HG03060 (cell line): ENCODE measurements at regions not wholly inside any gene's neighbourhood (a gene's known extent, or its start where the extent isn't known, plus 50 kb on each side); places are given as distances from the start of the nearest gene placed in this dataset.
"Not testable (repeated sequence)": the region's sequence is repeated elsewhere in the genome, so short reads cannot be mapped to it uniquely, and the experiment has no call there.

ENCODE experiments used
- ATAC-seq: cut with Tn5 transposase; IDR thresholded peaks from one replicate; pipeline ENCODE4 v1.9.1; 2021; ENCODE audit warnings: low read depth, moderate number of reproducible peaks; ENCODE audit not compliant: unreplicated experiment

DNA sequence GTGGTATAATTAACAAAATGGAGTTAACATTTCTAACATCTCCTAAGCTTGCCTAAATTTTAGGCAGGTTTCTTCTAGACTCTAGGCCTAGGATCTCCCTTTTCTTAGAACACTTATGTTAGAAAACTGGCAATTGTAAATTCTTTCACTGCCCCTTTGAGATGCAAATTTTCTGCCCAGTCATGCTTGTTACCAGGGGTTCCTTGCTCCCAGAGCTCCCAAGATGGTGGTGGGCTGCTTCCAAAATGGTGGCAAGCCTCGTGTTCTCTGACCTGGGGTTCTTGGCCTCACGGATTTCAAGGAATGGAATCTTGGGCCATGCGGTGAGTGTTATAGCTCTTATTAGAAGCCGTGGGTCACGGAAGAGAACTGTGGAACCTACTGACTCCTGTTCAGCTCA is 1361.4 kb downstream of the NCAM2 start:
- ATAC-seq: not testable (repeated sequence)

DNA sequence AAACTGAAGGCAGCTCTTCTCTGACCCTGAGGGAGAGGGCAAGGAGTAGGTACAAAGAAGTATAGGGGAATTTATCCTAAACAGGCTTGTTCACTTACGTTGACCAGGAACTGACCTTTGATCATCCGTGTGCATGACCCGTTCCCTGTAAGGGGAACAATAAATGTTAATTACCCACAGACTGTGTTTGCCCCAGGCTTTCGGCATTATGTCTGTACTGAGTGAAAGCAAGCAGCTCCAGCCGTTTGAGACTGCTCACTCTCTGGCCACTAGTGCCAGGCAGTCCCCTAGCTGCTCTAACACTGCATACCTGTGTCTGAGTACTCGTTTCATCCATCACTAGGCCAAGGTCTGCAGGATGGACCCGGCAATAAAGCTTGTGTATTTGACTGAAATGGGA is 1365.3 kb downstream of the NCAM2 start:
- no peak for ATAC-seq

DNA sequence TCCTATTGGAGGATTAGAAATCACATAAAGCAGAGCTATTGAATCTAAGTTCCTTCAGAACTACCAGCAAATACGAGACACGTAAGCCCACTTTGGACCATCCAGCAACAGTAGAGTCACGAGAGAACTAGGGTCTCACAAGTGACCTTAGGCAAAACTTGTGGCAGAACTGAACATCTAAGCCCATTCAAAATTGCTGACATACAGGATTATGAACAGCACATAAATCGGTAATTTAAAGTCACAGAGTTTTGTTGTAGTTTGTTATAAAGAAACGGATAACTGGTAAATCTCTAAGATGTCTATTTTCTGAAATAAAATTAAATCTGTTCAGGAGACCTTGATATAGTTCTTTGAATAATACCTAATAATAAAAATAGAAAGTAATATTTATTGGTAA is 1366.0 kb downstream of the NCAM2 start:
- ATAC-seq: no peak

DNA sequence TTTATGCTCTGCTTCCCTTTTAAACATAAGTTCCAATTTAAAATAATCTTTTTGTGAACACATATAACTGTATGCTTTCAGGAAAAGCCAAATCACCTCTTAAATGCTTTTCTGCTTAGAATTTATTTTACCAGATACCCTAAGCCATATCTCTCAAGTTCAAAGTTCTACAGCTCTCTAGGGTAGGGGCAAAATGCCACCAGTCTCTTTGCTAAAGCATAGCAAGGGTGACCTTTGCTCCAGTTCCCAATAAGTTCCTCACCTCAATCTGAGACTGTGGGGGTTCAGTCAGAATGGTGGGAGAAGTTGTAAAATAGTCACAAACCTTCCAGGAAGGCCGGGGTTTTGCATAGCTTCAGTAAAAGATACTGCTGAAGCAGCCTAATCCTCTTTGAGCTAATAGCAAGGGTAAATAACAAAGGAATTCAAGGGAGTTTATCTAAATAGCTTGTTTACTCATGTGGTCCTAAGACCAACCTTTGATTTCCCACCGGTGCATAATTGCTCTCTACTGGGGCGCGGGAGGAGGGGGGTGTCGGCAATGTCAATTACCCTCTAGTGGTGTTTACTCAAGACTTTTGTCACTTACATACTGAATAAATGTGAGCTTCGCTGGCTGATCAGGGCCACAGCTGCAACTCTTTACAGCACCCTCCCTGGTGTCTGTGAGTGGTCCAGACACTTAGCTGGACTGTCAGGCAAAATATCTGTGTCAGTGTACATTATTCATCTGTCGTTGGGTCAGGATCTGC is 1376.2 kb downstream of the NCAM2 start:
- ATAC-seq: no peak

DNA sequence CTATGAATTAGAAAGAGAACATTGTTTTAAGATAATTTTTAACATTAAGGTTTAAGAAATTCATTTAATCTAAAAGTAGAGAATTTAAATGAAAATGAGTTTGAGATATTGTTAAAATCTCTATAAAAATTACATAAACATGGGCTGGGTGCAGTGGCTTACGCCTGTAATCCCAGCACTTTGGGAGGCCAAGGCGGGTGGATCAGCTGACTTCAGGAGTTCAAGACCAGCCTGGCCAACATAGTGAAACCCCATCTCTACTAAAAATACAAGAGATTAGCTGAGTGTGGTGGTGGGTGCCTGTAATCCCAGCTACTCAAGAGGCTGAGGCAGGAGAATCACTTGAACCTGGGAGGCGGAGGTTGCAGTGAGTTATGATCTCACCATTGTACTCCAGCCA is 1379.6 kb downstream of the NCAM2 start:
- not testable (repeated sequence) for ATAC-seq

DNA sequence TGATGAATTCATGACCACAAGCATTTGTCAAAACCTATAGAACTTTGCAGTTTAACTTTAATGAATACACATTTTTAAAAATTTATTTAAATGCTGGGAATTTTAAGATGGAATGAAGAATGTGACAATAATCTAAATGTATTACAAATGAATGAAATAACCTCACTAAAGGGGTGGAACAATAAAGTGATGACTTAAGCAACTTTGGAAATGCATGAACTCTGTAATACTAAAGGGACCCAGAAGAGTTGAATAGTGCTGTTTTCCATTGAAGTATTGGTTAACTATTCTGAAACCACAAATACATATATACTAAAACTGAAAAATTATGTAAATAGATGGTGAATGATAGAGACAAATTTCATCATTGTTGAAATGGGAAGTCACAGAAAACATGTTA is 1395.1 kb downstream of the NCAM2 start:
- ATAC-seq: no peak

DNA sequence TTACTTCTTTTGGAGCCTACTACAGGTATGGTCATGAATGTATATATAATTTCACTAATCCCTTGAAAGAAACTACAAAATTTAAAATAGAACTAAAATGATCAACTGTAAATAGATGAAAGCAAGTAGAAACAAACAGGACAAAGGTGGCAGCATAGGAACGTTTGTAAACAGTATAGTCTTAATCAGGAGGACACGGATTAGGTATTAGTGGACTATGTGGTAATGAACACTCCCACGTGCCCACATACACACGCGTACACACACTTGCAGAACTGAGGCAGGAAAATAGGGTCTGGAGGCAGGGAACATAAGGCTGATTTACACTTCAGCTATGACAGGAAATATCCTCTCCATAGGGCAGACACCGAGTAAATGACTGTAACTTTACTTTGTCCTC is 1397.8 kb downstream of the NCAM2 start:
- no peak for ATAC-seq

DNA sequence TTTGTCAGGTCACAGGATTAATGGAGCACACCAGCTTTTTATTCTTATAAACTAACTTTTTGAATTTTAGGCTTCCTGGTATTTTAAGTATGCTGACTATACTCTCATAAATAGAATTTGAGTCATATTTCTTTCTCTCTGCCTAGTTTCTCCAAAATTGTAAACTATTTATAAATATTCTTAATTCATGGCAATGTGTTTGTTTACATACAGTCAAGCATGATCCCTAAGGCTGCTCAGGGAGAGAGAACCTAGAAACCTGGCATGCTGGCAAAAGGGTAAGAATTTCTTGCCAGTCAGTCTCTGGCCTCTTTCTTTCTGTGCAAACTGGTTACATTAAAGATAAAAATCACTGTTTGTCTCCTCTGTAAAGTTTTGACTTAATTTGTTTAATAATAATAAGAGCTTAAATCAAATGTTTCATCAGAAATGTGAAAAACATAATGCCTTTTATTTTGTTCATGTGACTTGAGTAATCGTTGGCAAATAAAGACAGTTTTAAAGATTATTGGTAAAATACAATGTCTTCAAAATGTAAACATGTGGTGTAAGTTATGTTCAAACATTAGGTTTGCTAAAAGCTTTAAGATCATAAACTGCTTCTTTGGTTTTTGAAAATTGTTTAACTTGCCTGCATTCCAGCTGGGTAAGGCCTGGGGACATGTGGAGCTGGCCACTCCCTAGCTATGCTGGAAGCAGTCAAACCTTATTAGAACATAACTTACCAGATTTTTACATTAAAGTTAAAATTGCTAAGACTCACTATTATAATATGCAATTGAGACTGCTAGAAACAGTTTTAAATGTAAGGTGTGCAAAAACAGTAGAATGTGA is 1401.7 kb downstream of the NCAM2 start:
- ATAC-seq: no peak

DNA sequence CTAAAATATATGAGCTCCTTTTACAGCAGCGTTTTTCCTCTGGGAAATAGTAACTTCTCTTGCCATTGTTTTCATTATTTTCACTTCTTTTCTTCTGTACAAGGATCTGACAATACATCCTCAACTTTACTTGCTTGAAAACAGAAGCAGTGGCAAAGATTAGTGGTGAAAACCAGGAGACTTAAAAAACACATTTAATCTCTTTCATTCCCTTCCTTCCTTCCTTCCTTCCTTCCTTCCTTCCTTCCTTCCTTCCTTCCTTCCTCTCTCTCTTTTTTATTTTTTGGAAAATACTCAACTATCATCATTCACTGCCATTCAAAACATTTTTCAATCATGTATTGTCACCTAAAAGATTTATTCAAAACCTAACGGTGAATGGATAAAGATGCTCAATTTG is 1411.4 kb downstream of the NCAM2 start:
- no peak for ATAC-seq

DNA sequence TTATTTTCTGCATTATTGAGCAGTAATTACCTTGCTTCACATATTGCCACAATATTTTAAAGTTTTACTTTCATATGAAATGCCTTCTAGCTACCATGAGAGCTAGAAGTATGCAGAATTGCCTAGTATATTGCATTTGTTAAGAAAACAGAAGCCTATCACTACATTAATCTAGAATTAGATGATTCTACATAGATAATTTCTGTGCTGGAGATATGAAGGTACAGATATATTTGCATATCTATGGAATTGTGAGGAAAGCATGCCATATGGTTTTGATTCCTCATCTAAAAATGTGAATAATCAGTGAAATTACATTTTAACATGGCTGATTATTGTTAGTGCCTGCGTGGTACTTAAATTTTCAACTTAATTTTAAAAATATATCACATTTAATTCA is 1418.3 kb downstream of the NCAM2 start:
- no peak for ATAC-seq

DNA sequence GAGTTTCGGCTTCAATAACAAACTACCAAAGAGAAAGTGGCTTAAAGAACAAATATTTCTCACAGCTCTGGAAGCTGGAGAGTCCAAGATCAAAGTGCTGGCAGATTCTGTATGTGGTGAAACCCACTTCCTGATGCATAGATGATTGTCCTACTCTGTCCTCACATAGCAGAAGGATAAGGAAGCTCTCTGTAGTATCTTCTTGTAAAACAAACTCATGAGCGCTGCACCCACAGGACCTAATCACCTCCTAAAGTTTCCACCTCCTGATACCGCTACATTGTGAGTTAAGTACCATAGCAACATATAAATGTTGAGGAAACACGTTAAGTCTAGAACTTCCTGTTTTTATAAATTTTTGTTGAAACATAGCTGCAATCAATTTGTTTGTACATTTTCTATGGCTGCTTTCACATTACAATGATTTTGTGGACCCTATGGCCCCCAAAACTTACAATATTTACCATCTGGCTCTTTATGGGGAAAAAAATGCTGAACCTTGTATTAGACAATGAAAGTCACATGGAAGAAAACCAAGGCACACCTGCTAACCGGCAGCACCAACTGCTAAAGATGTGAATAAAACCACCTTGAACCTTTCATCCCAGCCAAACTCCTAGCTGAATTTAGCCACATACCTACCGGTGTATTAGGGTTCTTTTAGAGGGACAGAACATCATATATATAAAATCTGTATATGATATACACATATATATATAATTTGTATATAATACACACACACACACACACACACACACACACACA is 1423.4 kb downstream of the NCAM2 start:
- no peak for ATAC-seq

DNA sequence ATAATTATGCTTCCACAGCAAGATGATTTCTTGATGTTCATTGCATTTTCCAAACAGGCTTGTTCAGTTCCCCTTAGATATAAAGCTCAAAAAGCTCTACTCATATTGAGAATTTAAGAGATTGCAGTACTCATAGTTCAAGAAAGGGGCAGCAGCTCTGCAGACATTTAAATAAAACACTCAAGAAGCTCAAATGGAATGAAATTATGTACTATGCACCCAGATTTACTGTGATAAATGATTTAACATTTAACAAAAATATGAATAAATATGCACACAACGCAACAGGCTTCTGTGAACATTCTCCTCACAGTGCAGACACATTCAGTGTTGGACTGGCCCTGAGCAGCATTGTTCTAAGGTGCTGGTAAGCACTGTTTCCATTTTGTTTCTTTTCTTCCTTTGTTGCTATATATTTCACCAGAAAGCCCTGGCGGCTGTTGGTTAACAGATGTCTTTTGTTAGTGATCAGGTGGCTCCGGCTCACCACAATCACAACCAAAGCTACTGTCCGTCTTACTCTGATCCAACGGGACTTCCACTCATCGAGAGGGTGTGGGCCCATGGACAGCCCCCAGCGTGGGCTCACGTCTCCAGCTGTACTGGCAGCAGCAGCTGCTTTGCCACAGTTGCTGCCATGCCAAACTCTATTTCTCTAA is 1440.3 kb downstream of the NCAM2 start:
- ATAC-seq: no peak

DNA sequence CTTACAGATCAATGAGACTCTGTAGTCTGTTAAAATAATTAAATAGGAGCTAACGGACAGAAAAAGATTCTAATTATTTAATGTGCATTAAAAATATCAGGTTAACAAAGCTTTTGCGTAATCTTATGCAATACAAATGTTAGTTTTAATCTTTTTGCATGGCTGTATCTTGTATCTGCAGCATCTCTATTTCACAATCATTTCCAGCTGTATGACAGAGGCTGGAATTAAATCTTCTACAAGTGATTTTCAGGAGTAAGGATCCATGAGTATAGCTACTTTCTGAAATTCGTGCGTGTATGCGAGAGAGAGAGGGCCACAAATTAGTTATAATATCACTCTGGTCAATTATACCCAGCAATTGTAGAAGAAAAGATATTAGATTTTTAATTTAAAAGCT is 1446.8 kb downstream of the NCAM2 start:
- no peak for ATAC-seq

DNA sequence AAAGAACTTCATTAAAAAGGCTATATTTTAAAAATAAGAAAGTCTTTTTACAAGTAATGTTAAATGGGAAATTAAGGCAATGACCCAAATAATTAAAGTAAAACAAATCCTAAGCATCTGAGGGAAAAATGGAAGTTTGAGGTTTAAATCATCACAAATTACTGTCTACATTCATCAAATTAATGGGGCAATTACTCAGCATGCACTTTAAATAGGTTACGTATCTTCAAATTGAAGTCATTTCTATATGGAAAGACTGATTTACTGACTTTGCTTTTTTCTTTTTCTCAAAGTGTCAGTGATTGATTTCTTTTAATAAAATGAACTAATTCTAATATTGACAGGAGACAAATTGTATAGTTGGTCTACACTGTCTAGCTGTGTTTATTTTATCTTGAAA is 1452.3 kb downstream of the NCAM2 start:
- ATAC-seq: no peak

DNA sequence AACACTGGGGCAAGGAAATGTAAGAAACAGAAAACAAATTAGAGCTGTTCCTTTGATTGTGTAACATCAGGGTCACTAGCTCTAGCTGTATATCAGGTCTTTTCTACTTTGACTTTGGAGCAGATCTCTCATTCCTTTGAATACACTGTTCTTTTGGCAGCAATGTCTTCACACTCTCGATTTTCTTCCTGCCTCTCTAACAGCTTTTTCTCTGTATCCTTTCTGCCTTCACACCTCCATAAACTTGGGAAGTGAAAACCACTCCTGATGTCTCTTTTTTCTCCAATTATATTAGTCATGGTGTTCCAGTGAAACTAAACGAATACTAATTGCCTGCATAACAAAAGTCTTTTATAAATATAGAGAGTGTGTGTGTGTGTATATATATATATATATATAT is 1458.0 kb downstream of the NCAM2 start:
- ATAC-seq: no peak

DNA sequence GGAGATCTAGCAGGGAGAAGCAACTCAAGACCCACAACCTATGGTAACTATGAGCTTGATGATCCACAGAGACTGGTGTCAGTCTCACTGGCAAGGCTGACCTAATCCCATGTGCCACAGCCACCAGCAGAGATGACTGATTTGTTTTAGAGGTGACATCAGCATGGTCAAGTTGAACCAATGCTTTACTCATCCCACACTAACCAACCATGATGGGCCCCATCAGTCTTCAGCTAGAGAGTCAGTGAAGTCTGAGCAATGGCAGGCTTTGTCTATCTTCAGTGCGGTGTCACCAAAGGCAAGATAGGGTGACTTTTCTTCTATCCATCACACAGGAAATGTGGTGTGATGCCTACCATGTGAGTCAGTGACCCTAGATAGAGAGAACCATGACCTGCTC is 1470.7 kb downstream of the NCAM2 start:
- no peak for ATAC-seq

DNA sequence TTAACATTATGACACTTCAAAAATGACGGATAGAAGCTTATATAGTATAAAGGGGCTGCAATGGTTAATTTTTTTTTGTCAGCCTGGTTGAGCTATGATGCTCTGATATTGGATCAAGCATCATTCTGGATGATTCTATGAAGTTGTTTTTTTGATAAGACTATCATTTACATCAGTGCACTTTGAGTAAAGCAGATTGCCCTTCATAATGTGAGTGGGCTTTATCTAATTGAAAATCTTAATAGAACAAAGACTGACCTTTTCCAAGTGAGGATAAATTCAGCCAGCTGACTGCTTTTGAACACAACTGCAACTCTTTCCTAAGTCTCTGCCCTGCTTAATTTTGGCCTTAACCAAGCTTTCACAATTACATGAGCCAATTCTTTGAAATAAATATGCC is 1476.2 kb downstream of the NCAM2 start:
- ATAC-seq: no peak

DNA sequence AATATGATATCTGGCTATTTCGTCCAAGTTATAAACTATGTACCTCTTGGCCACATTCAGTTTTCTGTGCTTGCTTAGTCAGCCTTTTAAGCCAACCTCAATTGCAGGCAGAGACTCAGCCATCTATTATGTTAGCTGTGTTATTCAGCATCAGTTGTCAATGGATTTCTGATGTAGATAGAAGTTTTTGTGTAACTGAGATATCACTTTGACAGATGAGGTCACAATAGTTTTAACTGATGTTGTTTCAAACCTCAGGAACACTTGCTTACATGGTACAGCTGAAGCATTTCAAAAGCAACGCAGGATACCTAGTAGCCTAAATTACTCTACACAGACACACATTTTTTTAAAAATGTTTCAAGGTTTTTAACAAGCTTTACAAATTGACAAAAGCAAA is 1478.0 kb downstream of the NCAM2 start:
- ATAC-seq: no peak

DNA sequence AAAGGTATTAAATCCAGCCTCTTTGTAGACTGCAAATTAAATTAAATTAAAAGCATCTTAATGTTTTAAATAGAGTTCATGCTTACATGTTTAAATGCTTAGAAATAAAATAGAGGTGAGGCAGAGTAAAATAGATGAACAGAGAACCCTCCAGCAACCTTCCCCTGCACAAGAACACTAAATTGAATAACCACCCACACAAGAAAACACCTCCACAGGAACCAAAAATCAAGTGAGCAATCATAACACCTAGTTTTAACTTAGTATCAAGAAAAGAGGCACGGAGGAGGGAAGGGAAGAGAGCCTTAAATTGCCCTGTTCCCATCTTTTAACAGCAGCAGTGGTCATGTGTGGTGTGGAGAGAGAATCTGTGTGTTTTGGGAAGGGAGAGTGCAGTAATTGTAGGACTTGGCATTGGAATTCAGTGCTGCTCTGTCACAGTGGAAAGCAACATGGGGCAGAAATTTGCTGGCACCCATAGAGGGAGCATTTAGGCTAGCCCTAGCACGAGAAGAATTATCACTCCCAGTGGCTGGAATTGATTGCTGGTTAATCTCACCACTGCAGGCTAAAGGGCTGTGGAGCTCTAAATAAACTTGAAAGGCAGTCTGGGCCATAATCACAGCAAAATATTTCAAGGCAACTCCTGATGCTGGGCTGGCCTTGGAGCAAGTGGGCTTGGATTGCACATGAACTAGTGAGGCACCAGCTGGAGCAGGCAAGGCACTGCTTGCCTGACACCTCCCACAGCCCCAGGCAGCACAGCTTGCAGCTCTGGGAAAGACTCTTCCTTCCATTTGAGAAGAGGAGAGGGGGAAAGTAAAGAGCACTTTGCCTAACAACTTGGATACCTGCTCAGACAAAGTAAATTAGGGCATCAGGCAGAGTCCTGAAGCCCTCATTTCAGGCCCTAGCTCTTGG is 1478.8 kb downstream of the NCAM2 start:
- ATAC-seq: no peak

DNA sequence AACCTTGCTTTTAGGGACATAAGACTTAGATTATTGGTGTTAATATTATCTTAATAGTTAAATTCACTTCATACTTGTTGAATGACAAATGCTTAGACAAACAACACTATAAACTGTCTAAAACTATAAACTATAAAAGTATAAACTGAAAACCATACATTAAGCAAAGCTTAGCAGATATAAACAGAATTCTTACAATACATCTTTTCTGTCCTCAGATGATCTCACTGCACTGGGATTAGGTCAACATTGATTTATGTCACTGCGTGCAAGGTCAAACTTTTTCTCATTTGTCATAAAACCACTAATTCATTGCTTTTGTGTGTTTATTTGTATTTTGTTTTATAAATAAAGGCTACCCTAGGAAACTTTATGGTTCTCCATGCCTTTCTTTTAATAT is 1491.8 kb downstream of the NCAM2 start:
- no peak for ATAC-seq
